GM23338 (cell line): ENCODE measurements at regions not wholly inside any gene's neighbourhood (a gene's known extent, or its start where the extent isn't known, plus 50 kb on each side); places are given as distances from the start of the nearest gene placed in this dataset.

Experiments used
- CREB1 ChIP-seq: fragments of 250-450 bp; sonication (Bioruptor Pico); IDR thresholded peaks from 2 replicates; pipeline ENCODE4 v1.5.0; 2020; ENCODE audit warnings: low read depth, mild to moderate bottlenecking, moderate library complexity
- EZH2 ChIP-seq: fragments of 200-600 bp; sonication (generic); IDR thresholded peaks from one replicate; pipeline ENCODE4 v1.8.0; 2017; ENCODE audit warnings: antibody characterized with exemption, mild to moderate bottlenecking, low read depth; ENCODE audit not compliant: unreplicated experiment
- POLR2AphosphoS5 ChIP-seq: IDR thresholded peaks from 2 replicates; pipeline ENCODE4 v1.6.1; 2016; ENCODE audit warnings: antibody characterized with exemption, low read depth
- TF ChIP-seq, protein P1 (sequence below), 2 experiments: fragments of 200-600 bp in 1 of 2; sonication (generic) in 1 of 2; conservative IDR thresholded peaks; 2 replicates each; pipeline versions ENCODE4 v1.5.1 to v1.6.1; 2016 to 2017; ENCODE audit warnings: antibody characterized with exemption in 2 of 2, low read depth in 2 of 2, mild to moderate bottlenecking in 2 of 2, moderate library complexity in 1 of 2
- TF ChIP-seq, protein P2 (sequence below): IDR thresholded peaks from one replicate; pipeline ENCODE4 v1.6.1; 2018; ENCODE audit warnings: antibody characterized with exemption; ENCODE audit not compliant: unreplicated experiment

DNA sequence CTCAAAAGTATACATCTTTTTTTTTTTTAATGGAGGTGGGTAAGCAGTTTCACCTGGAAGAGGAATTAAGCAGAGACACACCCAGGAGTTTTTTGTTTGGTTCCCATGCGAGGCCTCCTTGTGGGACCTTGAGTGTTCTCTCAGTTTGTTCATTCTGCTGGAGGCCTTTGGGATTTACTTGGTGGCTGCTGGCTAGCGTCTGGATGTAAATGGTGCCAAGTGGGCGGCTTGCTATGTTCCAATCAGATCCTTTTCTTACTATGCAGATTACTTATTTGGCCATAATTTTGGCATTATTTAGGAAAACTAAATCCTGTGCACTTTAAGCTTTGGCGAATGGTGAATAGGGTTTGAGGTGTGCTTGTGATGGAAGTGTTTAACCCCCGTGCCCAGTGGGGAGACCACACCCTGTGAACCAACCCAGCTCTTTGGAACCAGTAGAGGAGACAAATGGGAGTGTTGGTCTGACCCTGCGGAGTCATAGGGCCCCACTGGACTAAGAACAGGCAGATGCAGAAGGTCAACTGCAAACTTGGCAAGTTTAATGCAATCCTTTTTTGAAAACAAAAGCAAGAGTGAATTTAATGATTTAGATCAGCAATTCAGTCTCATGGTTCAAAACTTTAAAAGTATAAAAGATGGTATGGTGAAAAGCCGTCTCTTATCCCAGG lies 79.4 kb downstream of the EBLN2 start:
- TF ChIP-seq, protein P1, sequence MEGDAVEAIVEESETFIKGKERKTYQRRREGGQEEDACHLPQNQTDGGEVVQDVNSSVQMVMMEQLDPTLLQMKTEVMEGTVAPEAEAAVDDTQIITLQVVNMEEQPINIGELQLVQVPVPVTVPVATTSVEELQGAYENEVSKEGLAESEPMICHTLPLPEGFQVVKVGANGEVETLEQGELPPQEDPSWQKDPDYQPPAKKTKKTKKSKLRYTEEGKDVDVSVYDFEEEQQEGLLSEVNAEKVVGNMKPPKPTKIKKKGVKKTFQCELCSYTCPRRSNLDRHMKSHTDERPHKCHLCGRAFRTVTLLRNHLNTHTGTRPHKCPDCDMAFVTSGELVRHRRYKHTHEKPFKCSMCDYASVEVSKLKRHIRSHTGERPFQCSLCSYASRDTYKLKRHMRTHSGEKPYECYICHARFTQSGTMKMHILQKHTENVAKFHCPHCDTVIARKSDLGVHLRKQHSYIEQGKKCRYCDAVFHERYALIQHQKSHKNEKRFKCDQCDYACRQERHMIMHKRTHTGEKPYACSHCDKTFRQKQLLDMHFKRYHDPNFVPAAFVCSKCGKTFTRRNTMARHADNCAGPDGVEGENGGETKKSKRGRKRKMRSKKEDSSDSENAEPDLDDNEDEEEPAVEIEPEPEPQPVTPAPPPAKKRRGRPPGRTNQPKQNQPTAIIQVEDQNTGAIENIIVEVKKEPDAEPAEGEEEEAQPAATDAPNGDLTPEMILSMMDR (conservative IDR thresholded peaks at IDR 0.05; ENCODE audit: low read depth in 2 of 2), result no peak
- TF ChIP-seq, protein P2, sequence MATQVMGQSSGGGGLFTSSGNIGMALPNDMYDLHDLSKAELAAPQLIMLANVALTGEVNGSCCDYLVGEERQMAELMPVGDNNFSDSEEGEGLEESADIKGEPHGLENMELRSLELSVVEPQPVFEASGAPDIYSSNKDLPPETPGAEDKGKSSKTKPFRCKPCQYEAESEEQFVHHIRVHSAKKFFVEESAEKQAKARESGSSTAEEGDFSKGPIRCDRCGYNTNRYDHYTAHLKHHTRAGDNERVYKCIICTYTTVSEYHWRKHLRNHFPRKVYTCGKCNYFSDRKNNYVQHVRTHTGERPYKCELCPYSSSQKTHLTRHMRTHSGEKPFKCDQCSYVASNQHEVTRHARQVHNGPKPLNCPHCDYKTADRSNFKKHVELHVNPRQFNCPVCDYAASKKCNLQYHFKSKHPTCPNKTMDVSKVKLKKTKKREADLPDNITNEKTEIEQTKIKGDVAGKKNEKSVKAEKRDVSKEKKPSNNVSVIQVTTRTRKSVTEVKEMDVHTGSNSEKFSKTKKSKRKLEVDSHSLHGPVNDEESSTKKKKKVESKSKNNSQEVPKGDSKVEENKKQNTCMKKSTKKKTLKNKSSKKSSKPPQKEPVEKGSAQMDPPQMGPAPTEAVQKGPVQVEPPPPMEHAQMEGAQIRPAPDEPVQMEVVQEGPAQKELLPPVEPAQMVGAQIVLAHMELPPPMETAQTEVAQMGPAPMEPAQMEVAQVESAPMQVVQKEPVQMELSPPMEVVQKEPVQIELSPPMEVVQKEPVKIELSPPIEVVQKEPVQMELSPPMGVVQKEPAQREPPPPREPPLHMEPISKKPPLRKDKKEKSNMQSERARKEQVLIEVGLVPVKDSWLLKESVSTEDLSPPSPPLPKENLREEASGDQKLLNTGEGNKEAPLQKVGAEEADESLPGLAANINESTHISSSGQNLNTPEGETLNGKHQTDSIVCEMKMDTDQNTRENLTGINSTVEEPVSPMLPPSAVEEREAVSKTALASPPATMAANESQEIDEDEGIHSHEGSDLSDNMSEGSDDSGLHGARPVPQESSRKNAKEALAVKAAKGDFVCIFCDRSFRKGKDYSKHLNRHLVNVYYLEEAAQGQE, result no peak
- TF ChIP-seq CREB1 (CRISPR knock-in tag), result no peak
- no peak for TF ChIP-seq POLR2AphosphoS5
- TF ChIP-seq EZH2, result no peak
